HepG2 (cell line): ENCODE measurements at regions not wholly inside any gene's neighbourhood (a gene's known extent, or its start where the extent isn't known, plus 50 kb on each side); places are given as distances from the start of the nearest gene placed in this dataset.

Experiments used
- ATAC-seq: fragments of 200-7000 bp; cut with Tn5 transposase; 3 replicates; pipeline ENCODE4 v1.9.1; 2020; ENCODE audit warnings: mild to moderate bottlenecking, moderate library complexity
- BruUV-seq: library from RNA; stranded (reverse); fragments of 400-500 nt; replicated peaks from 2 replicates; lab custom pipeline; 2021; lab: Mats Ljungman, UMichigan
- CTCF ChIA-PET: fragments of 300-600 bp; formaldehyde crosslinking; extraction: SDS; loops from one replicate; lab custom pipeline; 2021; ENCODE audit warnings: low total read pairs, inconsistent platforms, low intra/inter-chr PET ratio; lab: Yijun Ruan, JAX
- POLR2A ChIA-PET: fragments of 350-600 bp; sonication (Branson Sonifier 250); formaldehyde crosslinking; loops from one replicate; lab custom pipeline; 2020; ENCODE audit warnings: antibody characterized with exemption, inconsistent platforms; lab: Yijun Ruan, JAX
- DNase-seq: peaks from one replicate; pipeline ENCODE4 v3.0.0-alpha.2; 2015; ENCODE audit warnings: low spot score
- FAIRE-seq: peaks from 3 replicates; lab custom pipeline; 2011; peaks lifted over from hg19 to GRCh38; lab: Jason Lieb, UNC
- H2AFZ ChIP-seq: one replicate; pipeline ENCODE4 v1.6.1; 2011; ENCODE audit warnings: low read length, inconsistent platforms
- H3K27ac ChIP-seq: fragments of 300-600 bp; 3 replicates; pipeline ENCODE4 v1.8.0; 2011; ENCODE audit warnings: mixed run types, mild to moderate bottlenecking, mixed read lengths, low read length, inconsistent platforms; ENCODE audit not compliant: insufficient read depth; ENCODE audit errors: extremely low read length
- H3K27me3 ChIP-seq, 2 experiments: fragments of 200-600 bp in 1 of 2; 2 replicates in 1 of 2; 3 replicates in 1 of 2; pipeline versions ENCODE4 v1.6.0 to v1.8.0; 2011; ENCODE audit warnings: low read length in 2 of 2, mild to moderate bottlenecking in 2 of 2, moderate library complexity in 2 of 2, inconsistent platforms in 1 of 2; ENCODE audit not compliant: insufficient read depth in 2 of 2, control insufficient read depth in 1 of 2
- H3K36me3 ChIP-seq, 2 experiments: fragments of 200-600 bp in 1 of 2; replicated peaks in 1 of 2; 2 replicates in 1 of 2; 3 replicates in 1 of 2; pipeline versions ENCODE4 v1.5.1 to v1.8.0; 2011; ENCODE audit warnings: low read length in 2 of 2, inconsistent platforms in 1 of 2; ENCODE audit not compliant: insufficient read depth in 2 of 2, control insufficient read depth in 1 of 2
- H3K4me1 ChIP-seq: 2 replicates; pipeline ENCODE4 v1.5.1; 2012; ENCODE audit warnings: low read length, inconsistent platforms; ENCODE audit not compliant: insufficient read depth
- H3K4me2 ChIP-seq: 2 replicates; pipeline ENCODE4 v1.6.0; 2011; ENCODE audit warnings: low read depth, low read length, inconsistent platforms
- H3K4me3 ChIP-seq, 3 experiments: fragments of 200-600 bp in 1 of 3; sonication (generic), shearing (Covaris generic) in 1 of 3; replicated peaks in 1 of 3; 2 replicates each; pipeline ENCODE4 v1.5.1; 2011 to 2016; ENCODE audit warnings: low read length in 3 of 3, inconsistent platforms in 2 of 3, low read depth in 2 of 3, mild to moderate bottlenecking in 2 of 3, control low read depth in 1 of 3, mixed read lengths in 1 of 3; ENCODE audit not compliant: insufficient read depth in 1 of 3
- H3K79me2 ChIP-seq: one replicate; pipeline ENCODE4 v1.6.1; 2011; ENCODE audit warnings: low read length, inconsistent platforms; ENCODE audit not compliant: insufficient read depth
- H3K9ac ChIP-seq: 2 replicates; pipeline ENCODE4 v1.6.0; 2011; ENCODE audit warnings: mild to moderate bottlenecking, low read depth, low read length, inconsistent platforms; ENCODE audit not compliant: insufficient read depth
- H3K9me3 ChIP-seq: 2 replicates; pipeline ENCODE4 v1.5.1; 2012; ENCODE audit warnings: mild to moderate bottlenecking, low read length
- H4K20me1 ChIP-seq: 2 replicates; pipeline ENCODE4 v1.6.0; 2011; ENCODE audit warnings: inconsistent platforms, mild to moderate bottlenecking, low read length, moderate library complexity; ENCODE audit not compliant: insufficient read depth
- AGO2 ChIP-seq: fragments of 200-400 bp; formaldehyde crosslinking; optimal IDR thresholded peaks from 2 replicates; pipeline ENCODE3; 2017; ENCODE audit warnings: mild to moderate bottlenecking, low read depth, low read length, moderate library complexity
- ARNT2 ChIP-seq: sonication (generic); formaldehyde crosslinking; IDR thresholded peaks from 2 replicates; pipeline ENCODE4 v1.8.0; 2022; ENCODE audit warnings: mild to moderate bottlenecking, low read depth, missing genetic modification reagents, moderate library complexity
- FOXO1 ChIP-seq: sonication (generic); formaldehyde crosslinking; IDR thresholded peaks from 2 replicates; pipeline ENCODE4 v1.4.0; 2020; ENCODE audit warnings: missing genetic modification reagents
- IKZF4 ChIP-seq: sonication (generic); formaldehyde crosslinking; IDR thresholded peaks from 2 replicates; pipeline ENCODE4 v1.5.1; 2020; ENCODE audit warnings: borderline replicate concordance, mild to moderate bottlenecking, low read depth, missing genetic modification reagents; ENCODE audit errors: not compliant biosample characterization
- KAT8 ChIP-seq: IDR thresholded peaks from 2 replicates; pipeline ENCODE4 v1.6.1; 2016; ENCODE audit warnings: missing genetic modification reagents, missing compliant biosample characterization
- NCOR1 ChIP-seq: fragments of 200-600 bp; sonication (generic); IDR thresholded peaks from 2 replicates; pipeline ENCODE4 v1.7.0; 2017; ENCODE audit warnings: antibody characterized with exemption, low read length, borderline replicate concordance
- TAF1 ChIP-seq: sonication (generic); formaldehyde crosslinking; IDR thresholded peaks from 2 replicates; pipeline ENCODE4 v1.4.0; 2020; ENCODE audit warnings: missing genetic modification reagents
- ZNF121 ChIP-seq: sonication (generic); formaldehyde crosslinking; IDR thresholded peaks from 2 replicates; pipeline ENCODE4 v1.5.0; 2020; ENCODE audit warnings: mild to moderate bottlenecking, missing genetic modification reagents
- ZNF326 ChIP-seq: sonication (generic); formaldehyde crosslinking; IDR thresholded peaks from 2 replicates; pipeline ENCODE4 v1.4.0; 2020; ENCODE audit warnings: missing genetic modification reagents, borderline replicate concordance
- ZNF468 ChIP-seq: sonication (generic); formaldehyde crosslinking; IDR thresholded peaks from 2 replicates; pipeline ENCODE4 v1.8.0; 2022; ENCODE audit warnings: mild to moderate bottlenecking, moderate library complexity, missing genetic modification reagents
- ZNF644 ChIP-seq: IDR thresholded peaks from 2 replicates; pipeline ENCODE4 v1.6.1; 2016; ENCODE audit warnings: low read depth
- ZNF672 ChIP-seq: sonication (generic); formaldehyde crosslinking; IDR thresholded peaks from 2 replicates; pipeline ENCODE4 v1.8.1; 2022; ENCODE audit warnings: missing genetic modification reagents
- ZNF816 ChIP-seq: sonication (generic); formaldehyde crosslinking; IDR thresholded peaks from 2 replicates; pipeline ENCODE4 v1.8.0; 2022; ENCODE audit warnings: missing genetic modification reagents, mild to moderate bottlenecking, borderline replicate concordance
- ZNF879 ChIP-seq: sonication (generic); formaldehyde crosslinking; IDR thresholded peaks from 2 replicates; pipeline ENCODE4 v1.8.1; 2023; ENCODE audit warnings: missing genetic modification reagents
- WGBS: methylation state at CpG from one replicate; pipeline ENCODE4 v1.1.6; 2017; ENCODE audit warnings: low lambda C conversion rate; 5-methylcytosine and 5-hydroxymethylcytosine counted together
- in situ Hi-C: cut with HindIII; loops from 2 replicates; pipeline ENCODE4 v1.10.0; 2017; ENCODE audit warnings: low pct_unique_long_range_greater_than_20kb; ENCODE audit not compliant: extremely low pct_ligation_motif_present
- intact Hi-C: fragments of 100-400 bp; cut with micrococcal nuclease; formaldehyde crosslinking; loops from one replicate; pipeline ENCODE4 v1.10.0; 2022; ENCODE audit not compliant: unreplicated experiment

DNA sequence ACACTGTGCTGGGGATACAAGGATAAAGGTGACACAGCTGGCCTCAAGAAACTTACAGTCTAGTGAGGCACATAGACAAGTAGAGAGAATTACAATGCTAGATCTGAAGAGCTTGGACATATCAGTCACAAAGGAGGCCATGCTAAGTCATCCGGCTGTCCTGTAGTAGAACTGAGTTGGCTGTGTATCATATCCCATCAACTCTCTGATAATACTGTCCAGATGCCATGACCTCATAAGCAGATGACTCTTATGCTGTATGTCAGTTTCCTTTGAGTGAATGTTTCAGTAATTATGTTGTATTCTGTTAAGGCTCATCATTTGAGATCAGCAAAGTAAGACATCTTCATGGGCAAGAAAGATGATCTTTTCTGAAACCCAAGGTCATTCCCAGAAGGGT is 442.9 kb downstream of the MID1IP1 start:
- no TSS peak for BruUV-seq
- in situ Hi-C loops, result loop anchor here (5.0 kb wide), 1 partner anchor 492 kb away; no protein-coding TSS in a partner anchor
- no peak overlapping the region for H3K4me2 ChIP-seq
- no peak overlapping the region for H3K27ac ChIP-seq
- CTCF ChIA-PET, result no interaction called here
- ATAC-seq (no peak), DNase-seq (no peak)
- H3K36me3 ChIP-seq, result no peaks in the 10 kb centered on the region
- intact Hi-C loops, result loop anchor here (5.0 kb wide), 1 partner anchor 477 kb away; no protein-coding TSS in a partner anchor
- no peak overlapping the region for H2AFZ ChIP-seq
- no peaks in the 10 kb centered on the region for H3K79me2 ChIP-seq
- no peak for TF ChIP-seq TAF1
- TF ChIP-seq ZNF644 (CRISPR knock-in tag), result no peak
- TF ChIP-seq AGO2, result no peak
- TF ChIP-seq ZNF121 (CRISPR knock-in tag), result no peak
- TF ChIP-seq ZNF672 (CRISPR knock-in tag), result no peak
- TF ChIP-seq ZNF468 (CRISPR knock-in tag), result no peak
- TF ChIP-seq KAT8, result no peak
- no peak for TF ChIP-seq ZNF816
- no peak for TF ChIP-seq ZNF879 (CRISPR knock-in tag)
- no peak for TF ChIP-seq FOXO1 (CRISPR knock-in tag)
- TF ChIP-seq NCOR1, result no peak
- no peak for TF ChIP-seq ARNT2
- TF ChIP-seq ZNF326 (CRISPR knock-in tag), result no peak
- TF ChIP-seq IKZF4 (CRISPR knock-in tag), result no peak
- TF ChIP-seq, all 625 proteins: peak for 0
- POLR2A ChIA-PET, result no interaction called here
- Histone ChIP-seq H3K4me1 (no peaks in the 10 kb centered on the region), H3K4me3 (no peak overlapping the region), H3K9me3 (no peaks in the 10 kb centered on the region), H3K27me3 (no peaks in the 10 kb centered on the region), H3K9ac (no peak overlapping the region), H4K20me1 (no peaks in the 10 kb centered on the region)
- WGBS, result 0% methylated on average over 1 of the region's 1 CpG
- FAIRE-seq, result no peak
